Suprapubic skin (tissue), 4 donors: ENCODE measurements at regions not wholly inside any gene's neighbourhood (a gene's known extent, or its start where the extent isn't known, plus 50 kb on each side); places are given as distances from the start of the nearest gene placed in this dataset.

Experiments
- DNase-seq, 2 donors: peaks; one replicate each; pipeline ENCODE4 v3.0.0-alpha.2; 2019; ENCODE audit warnings: low spot score in 2 of 2
- H3K27ac ChIP-seq: fragments of 200-600 bp; sonication (generic); one replicate; pipeline ENCODE4 v1.5.1; 2019
- H3K27me3 ChIP-seq: fragments of 200-600 bp; sonication (generic); one replicate; pipeline ENCODE4 v1.5.1; 2019
- H3K36me3 ChIP-seq: fragments of 200-600 bp; sonication (generic); one replicate; pipeline ENCODE4 v1.5.1; 2019
- H3K4me1 ChIP-seq: fragments of 200-600 bp; sonication (generic); one replicate; pipeline ENCODE4 v1.5.1; 2019
- H3K4me3 ChIP-seq: fragments of 200-600 bp; sonication (generic); one replicate; pipeline ENCODE4 v1.5.1; 2019; ENCODE audit warnings: mild to moderate bottlenecking
- H3K9me3 ChIP-seq: fragments of 200-600 bp; sonication (generic); one replicate; pipeline ENCODE4 v1.5.1; 2019
- EP300 ChIP-seq: sonication (generic); formaldehyde crosslinking; IDR thresholded peaks from one replicate; pipeline ENCODE4 v1.6.1; 2017; ENCODE audit warnings: antibody characterized with exemption
- POLR2A ChIP-seq, 2 donors: fragments of 450-650 bp; IDR thresholded peaks; one replicate each; pipeline ENCODE4 v1.6.1; 2017; ENCODE audit warnings: antibody characterized with exemption in 2 of 2, mild to moderate bottlenecking in 2 of 2, moderate library complexity in 2 of 2
- POLR2AphosphoS5 ChIP-seq, 3 donors: sonication (generic); formaldehyde crosslinking; IDR thresholded peaks; one replicate each; pipeline ENCODE4 v1.6.1; 2017; ENCODE audit warnings: antibody characterized with exemption in 3 of 3
- WGBS: methylation state at CpG from one replicate; pipeline ENCODE4 v1.1.5; 2018; 5-methylcytosine and 5-hydroxymethylcytosine counted together
- TF ChIP-seq, protein P1 (sequence below), 2 donors: fragments of 200-600 bp in 1 of 2; fragments of 450-650 bp in 1 of 2; sonication (generic) in 1 of 2; IDR thresholded peaks; one replicate each; pipeline ENCODE4 v1.5.1; 2016 to 2019; ENCODE audit warnings: antibody characterized with exemption in 2 of 2, mild to moderate bottlenecking in 1 of 2, moderate library complexity in 1 of 2

DNA sequence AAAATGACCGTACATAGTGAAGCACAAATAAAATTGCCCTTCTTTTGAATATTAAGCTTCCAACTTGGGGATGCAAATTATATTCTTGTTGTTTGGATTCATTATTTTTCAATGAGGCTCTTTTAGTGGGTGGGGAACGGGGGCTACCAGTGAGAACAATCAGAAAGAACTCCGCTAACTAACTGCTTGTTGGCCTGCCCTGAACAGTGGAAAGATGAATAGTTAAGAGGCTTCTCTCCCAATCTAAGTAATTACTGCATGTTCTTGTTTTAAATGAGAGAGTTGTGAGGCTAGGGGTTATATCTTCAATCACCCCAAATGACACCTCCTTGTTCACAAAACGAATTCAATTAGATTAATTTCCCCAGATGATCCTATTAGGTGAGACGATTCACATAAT, 322.0 kb downstream of the FAT3 start:
- TF ChIP-seq POLR2A (IDR thresholded peaks at IDR 0.05), result no peak
- TF ChIP-seq, protein P1, sequence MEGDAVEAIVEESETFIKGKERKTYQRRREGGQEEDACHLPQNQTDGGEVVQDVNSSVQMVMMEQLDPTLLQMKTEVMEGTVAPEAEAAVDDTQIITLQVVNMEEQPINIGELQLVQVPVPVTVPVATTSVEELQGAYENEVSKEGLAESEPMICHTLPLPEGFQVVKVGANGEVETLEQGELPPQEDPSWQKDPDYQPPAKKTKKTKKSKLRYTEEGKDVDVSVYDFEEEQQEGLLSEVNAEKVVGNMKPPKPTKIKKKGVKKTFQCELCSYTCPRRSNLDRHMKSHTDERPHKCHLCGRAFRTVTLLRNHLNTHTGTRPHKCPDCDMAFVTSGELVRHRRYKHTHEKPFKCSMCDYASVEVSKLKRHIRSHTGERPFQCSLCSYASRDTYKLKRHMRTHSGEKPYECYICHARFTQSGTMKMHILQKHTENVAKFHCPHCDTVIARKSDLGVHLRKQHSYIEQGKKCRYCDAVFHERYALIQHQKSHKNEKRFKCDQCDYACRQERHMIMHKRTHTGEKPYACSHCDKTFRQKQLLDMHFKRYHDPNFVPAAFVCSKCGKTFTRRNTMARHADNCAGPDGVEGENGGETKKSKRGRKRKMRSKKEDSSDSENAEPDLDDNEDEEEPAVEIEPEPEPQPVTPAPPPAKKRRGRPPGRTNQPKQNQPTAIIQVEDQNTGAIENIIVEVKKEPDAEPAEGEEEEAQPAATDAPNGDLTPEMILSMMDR (IDR thresholded peaks at IDR 0.05), result no peak
- Histone ChIP-seq H3K27ac (no peak overlapping the region), H3K9me3 (no peaks in the 10 kb centered on the region), H3K4me1 (no peaks in the 10 kb centered on the region), H3K4me3 (no peak overlapping the region), H3K36me3 (no peaks in the 10 kb centered on the region), H3K27me3 (no peaks in the 10 kb centered on the region)
- DNase-seq, result no peak
- 90% methylated on average over 5 of the region's 5 CpGs for WGBS

DNA sequence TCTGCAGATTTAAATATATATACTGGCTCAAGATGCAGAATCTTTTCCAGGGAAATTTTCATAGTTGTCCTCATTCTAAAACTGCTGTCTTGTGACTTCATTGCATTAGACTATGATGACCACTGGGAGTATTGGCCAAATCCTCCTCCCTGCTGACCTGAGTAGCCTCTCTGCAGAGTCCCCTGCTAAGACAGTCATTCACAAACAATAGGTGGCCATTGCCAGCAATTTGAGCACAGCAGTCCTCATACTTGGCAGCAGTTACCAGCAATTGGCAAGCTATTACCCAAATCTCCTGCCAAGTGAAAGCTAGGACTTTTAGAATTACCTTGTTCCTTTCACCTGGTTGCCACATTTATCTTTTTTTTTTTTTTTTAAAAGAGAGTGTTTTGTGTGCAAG, 325.8 kb downstream of the FAT3 start:
- H3K9me3 ChIP-seq, result no peaks in the 10 kb centered on the region
- no peak overlapping the region for H3K27ac ChIP-seq
- no peaks in the 10 kb centered on the region for H3K36me3 ChIP-seq
- DNase-seq, result no peak
- H3K4me3 ChIP-seq, result no peak overlapping the region
- TF ChIP-seq EP300 (no peak), POLR2A (IDR thresholded peaks at IDR 0.05) (no peak), POLR2AphosphoS5 (IDR thresholded peaks at IDR 0.05) (no peak)
- TF ChIP-seq, protein P1 (IDR thresholded peaks at IDR 0.05), result no peak
- H3K4me1 ChIP-seq, result no peaks in the 10 kb centered on the region
- H3K27me3 ChIP-seq, result no peaks in the 10 kb centered on the region

DNA sequence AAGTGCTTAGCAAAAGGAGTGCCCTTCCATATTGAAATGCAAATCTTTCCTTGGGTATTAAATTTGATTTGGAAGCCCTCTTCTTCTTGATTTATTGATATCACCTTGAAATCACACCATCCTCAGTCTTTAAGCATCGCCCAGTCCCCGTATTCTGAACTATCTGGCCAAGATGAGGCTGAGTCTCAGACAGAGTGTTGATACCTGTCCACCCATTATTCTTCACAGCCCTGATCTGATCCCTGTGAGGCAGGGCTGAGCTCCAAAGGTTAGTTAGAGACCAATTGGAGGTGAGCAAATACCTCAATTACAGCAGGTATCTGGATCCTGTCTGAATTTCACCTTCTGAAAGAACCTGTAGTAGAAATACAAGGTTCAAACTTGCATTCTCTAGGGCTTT, 326.3 kb downstream of the FAT3 start:
- Histone ChIP-seq H3K36me3 (no peaks in the 10 kb centered on the region), H3K27ac (no peak overlapping the region), H3K9me3 (no peaks in the 10 kb centered on the region), H3K4me3 (no peak overlapping the region), H3K4me1 (no peaks in the 10 kb centered on the region), H3K27me3 (no peaks in the 10 kb centered on the region)
- no peak for TF ChIP-seq EP300
- TF ChIP-seq, protein P1 (IDR thresholded peaks at IDR 0.05), result no peak
- no peak for TF ChIP-seq POLR2A (IDR thresholded peaks at IDR 0.05)
- no peak for TF ChIP-seq POLR2AphosphoS5 (IDR thresholded peaks at IDR 0.05)
- 82% methylated on average over 2 of the region's 2 CpGs for WGBS
- DNase-seq, result no peak

DNA sequence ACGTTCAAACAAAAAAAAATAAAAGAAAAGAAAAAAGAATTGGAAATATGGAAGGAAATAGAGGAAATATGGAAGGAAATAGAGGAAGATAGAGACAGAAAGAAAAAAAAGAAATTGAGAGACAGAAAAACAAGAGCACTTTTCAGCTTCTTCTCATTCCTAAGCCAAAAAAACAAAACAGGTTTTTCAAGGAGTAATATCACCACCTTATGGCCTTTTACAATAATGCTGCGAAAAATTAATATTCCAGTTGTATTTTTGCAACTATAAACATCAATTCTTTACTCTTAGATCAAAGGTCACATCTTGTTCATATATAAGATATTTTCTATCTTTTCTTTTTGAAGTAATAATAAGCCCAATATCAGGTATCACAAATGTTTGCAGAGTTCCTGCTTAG, 328.3 kb downstream of the FAT3 start:
- H3K9me3 ChIP-seq, result no peaks in the 10 kb centered on the region
- H3K36me3 ChIP-seq, result no peaks in the 10 kb centered on the region
- no peaks in the 10 kb centered on the region for H3K4me1 ChIP-seq
- H3K27ac ChIP-seq, result no peak overlapping the region
- TF ChIP-seq POLR2AphosphoS5 (IDR thresholded peaks at IDR 0.05) (no peak), EP300 (no peak), POLR2A (IDR thresholded peaks at IDR 0.05) (no peak)
- TF ChIP-seq, protein P1 (IDR thresholded peaks at IDR 0.05), result no peak
- 47% methylated on average over 2 of the region's 2 CpGs for WGBS
- DNase-seq, result no peak
- no peak overlapping the region for H3K4me3 ChIP-seq
- no peaks in the 10 kb centered on the region for H3K27me3 ChIP-seq

DNA sequence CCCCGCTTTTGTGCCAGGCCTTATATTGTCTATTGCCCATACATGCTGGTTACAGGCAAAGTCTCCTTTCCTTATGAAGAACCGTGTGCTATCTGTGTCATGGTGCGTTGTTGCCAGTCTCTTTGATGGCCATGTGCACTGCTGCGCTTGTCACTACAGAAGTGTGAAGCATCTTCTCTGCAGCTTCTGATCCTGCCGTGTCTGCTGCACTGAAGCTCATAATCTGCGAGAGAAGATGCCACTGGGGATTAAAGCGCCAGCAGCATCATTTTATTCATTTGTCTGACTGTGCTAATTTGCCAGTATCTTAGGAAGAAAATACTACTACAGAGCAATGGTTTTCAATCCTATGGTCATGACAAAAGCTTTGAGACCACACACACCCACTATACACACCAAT, 330.1 kb downstream of the FAT3 start:
- H3K4me3 ChIP-seq, result no peak overlapping the region
- WGBS, result 87% methylated on average over 7 of the region's 7 CpGs
- H3K36me3 ChIP-seq, result no peaks in the 10 kb centered on the region
- H3K27me3 ChIP-seq, result no peaks in the 10 kb centered on the region
- H3K27ac ChIP-seq, result no peak overlapping the region
- no peaks in the 10 kb centered on the region for H3K4me1 ChIP-seq
- no peak for TF ChIP-seq POLR2A (IDR thresholded peaks at IDR 0.05)
- no peak for TF ChIP-seq POLR2AphosphoS5 (IDR thresholded peaks at IDR 0.05)
- H3K9me3 ChIP-seq, result no peaks in the 10 kb centered on the region
- no peak for DNase-seq

DNA sequence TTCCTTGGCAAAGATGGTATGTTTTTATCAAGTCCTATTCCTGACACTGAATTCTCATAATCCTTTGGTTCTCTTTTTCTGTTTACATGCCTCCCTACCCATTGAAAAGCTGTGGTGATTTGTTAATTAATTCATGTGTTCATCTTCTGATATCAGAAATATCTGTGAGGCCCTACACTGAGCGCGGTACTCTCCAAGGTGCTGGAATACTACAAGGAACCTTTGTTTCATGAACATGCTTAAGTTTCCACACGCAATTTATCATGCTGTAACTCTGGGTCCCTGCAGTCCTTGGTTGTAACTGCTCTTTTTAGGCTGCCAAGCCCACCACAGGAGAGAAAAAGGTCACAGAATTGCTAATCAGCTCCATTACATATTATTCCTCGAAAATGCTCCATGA, 331.8 kb downstream of the FAT3 start:
- no peaks in the 10 kb centered on the region for H3K27me3 ChIP-seq
- no peaks in the 10 kb centered on the region for H3K36me3 ChIP-seq
- H3K27ac ChIP-seq, result no peak overlapping the region
- no peak for TF ChIP-seq POLR2AphosphoS5 (IDR thresholded peaks at IDR 0.05)
- no peak for DNase-seq
- 44% methylated on average over 4 of the region's 4 CpGs for WGBS
- no peaks in the 10 kb centered on the region for H3K9me3 ChIP-seq
- H3K4me3 ChIP-seq, result no peak overlapping the region
- H3K4me1 ChIP-seq, result no peaks in the 10 kb centered on the region
